Progenitor cell of endocrine pancreas (in vitro differentiated cells): ENCODE measurements at regions not wholly inside any gene's neighbourhood (a gene's known extent, or its start where the extent isn't known, plus 50 kb on each side); places are given as distances from the start of the nearest gene placed in this dataset.

ENCODE experiments used
- DNase-seq: peaks from one replicate; pipeline ENCODE4 v3.0.0; 2021; ENCODE audit warnings: low spot score; ENCODE audit not compliant: unreplicated experiment
- H3K27ac Mint-ChIP-seq: 2 replicates; pipeline ENCODE4 v1.8.0; 2021; ENCODE audit warnings: mild to moderate bottlenecking, moderate library complexity, mixed read lengths
- H3K27me3 Mint-ChIP-seq: 2 replicates; pipeline ENCODE4 v1.8.0; 2021; ENCODE audit warnings: mixed read lengths
- H3K36me3 Mint-ChIP-seq: 2 replicates; pipeline ENCODE4 v1.8.0; 2022; ENCODE audit warnings: mixed read lengths; ENCODE audit not compliant: insufficient read depth
- H3K4me1 Mint-ChIP-seq: 2 replicates; pipeline ENCODE4 v1.8.0; 2021; ENCODE audit warnings: low read depth, mixed read lengths
- H3K4me3 Mint-ChIP-seq: 2 replicates; pipeline ENCODE4 v1.8.0; 2021; ENCODE audit warnings: low read depth, mild to moderate bottlenecking, moderate library complexity, mixed read lengths
- H3K9me3 Mint-ChIP-seq: 2 replicates; pipeline ENCODE4 v1.8.0; 2021; ENCODE audit warnings: low read depth, mixed read lengths
- TF ChIP-seq, protein P1 (sequence below): fragments of 200-600 bp; sonication (generic); IDR thresholded peaks from one replicate; pipeline ENCODE4 v1.5.0; 2021; ENCODE audit warnings: antibody characterized with exemption, mild to moderate bottlenecking; ENCODE audit not compliant: unreplicated experiment

- no peaks in the 10 kb centered on the region for H3K27me3 Mint-ChIP-seq
- H3K27ac Mint-ChIP-seq = no peak overlapping the region
- TF ChIP-seq, protein P1, sequence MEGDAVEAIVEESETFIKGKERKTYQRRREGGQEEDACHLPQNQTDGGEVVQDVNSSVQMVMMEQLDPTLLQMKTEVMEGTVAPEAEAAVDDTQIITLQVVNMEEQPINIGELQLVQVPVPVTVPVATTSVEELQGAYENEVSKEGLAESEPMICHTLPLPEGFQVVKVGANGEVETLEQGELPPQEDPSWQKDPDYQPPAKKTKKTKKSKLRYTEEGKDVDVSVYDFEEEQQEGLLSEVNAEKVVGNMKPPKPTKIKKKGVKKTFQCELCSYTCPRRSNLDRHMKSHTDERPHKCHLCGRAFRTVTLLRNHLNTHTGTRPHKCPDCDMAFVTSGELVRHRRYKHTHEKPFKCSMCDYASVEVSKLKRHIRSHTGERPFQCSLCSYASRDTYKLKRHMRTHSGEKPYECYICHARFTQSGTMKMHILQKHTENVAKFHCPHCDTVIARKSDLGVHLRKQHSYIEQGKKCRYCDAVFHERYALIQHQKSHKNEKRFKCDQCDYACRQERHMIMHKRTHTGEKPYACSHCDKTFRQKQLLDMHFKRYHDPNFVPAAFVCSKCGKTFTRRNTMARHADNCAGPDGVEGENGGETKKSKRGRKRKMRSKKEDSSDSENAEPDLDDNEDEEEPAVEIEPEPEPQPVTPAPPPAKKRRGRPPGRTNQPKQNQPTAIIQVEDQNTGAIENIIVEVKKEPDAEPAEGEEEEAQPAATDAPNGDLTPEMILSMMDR = no peak
- H3K4me3 Mint-ChIP-seq = no peak overlapping the region
- no peaks in the 10 kb centered on the region for H3K4me1 Mint-ChIP-seq
- H3K9me3 Mint-ChIP-seq = no peaks in the 10 kb centered on the region
- no peak for DNase-seq
- H3K36me3 Mint-ChIP-seq = no peaks in the 10 kb centered on the region
These were observed 361.7 kb upstream of the MAP3K7 start for GRCh38 chr6:90948540-90948939.

GRCh38 chr6:90947184-90948064, 360.6 kb upstream of the MAP3K7 start:
- no peak overlapping the region for H3K4me3 Mint-ChIP-seq
- no peaks in the 10 kb centered on the region for H3K9me3 Mint-ChIP-seq
- H3K27ac Mint-ChIP-seq = no peak overlapping the region
- TF ChIP-seq, protein P1 = no peak
- H3K4me1 Mint-ChIP-seq = no peaks in the 10 kb centered on the region
- no peaks in the 10 kb centered on the region for H3K36me3 Mint-ChIP-seq
- DNase-seq = no peak
- no peaks in the 10 kb centered on the region for H3K27me3 Mint-ChIP-seq

DNA sequence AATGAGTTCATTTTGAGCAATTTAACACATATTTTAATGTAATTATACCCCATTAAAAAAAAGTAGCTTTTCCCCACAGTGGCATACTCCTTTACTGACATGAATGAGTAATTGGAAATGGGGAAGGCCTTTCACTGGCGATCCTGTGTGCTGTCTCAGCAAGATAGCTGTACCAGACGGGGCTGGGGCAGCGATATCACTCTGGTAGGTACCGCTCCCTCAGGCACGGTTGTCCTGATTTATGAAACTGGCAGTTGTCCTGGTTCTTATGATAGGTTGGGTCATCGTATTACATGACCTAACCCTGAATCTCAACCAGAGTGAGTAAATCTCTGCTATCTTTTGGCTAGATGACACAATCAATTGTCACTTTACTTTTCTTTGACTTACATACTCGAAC, 355.0 kb upstream of the MAP3K7 start:
- Mint-ChIP-seq H3K4me1 (no peaks in the 10 kb centered on the region), H3K9me3 (no peaks in the 10 kb centered on the region), H3K4me3 (no peak overlapping the region), H3K27me3 (peaks cover 3% of the 10 kb centered on the region), H3K27ac (no peak overlapping the region), H3K36me3 (no peaks in the 10 kb centered on the region)
- DNase-seq = no peak
- TF ChIP-seq, protein P1 = no peak

- Mint-ChIP-seq H3K9me3 (no peaks in the 10 kb centered on the region), H3K4me3 (no peak overlapping the region), H3K27me3 (peaks cover 3% of the 10 kb centered on the region), H3K36me3 (no peaks in the 10 kb centered on the region), H3K27ac (no peak overlapping the region), H3K4me1 (no peaks in the 10 kb centered on the region)
- DNase-seq = no peak
- TF ChIP-seq, protein P1 = peak; percentile 69
These were observed 354.1 kb upstream of the MAP3K7 start for GRCh38 chr6:90940812-90941481.

GRCh38 chr6:90939906-90940305, 353.0 kb upstream of the MAP3K7 start:
- no peak overlapping the region for H3K4me3 Mint-ChIP-seq
- peaks cover 3% of the 10 kb centered on the region for H3K27me3 Mint-ChIP-seq
- TF ChIP-seq, protein P1 = no peak
- H3K4me1 Mint-ChIP-seq = peaks cover under 1% of the 10 kb centered on the region
- H3K9me3 Mint-ChIP-seq = no peaks in the 10 kb centered on the region
- DNase-seq = no peak
- no peaks in the 10 kb centered on the region for H3K36me3 Mint-ChIP-seq
- H3K27ac Mint-ChIP-seq = no peak overlapping the region
